Left lung (tissue), 4 donors: ENCODE measurements at regions not wholly inside any gene's neighbourhood (a gene's known extent, or its start where the extent isn't known, plus 50 kb on each side); places are given as distances from the start of the nearest gene placed in this dataset.

Experiments used
- ATAC-seq: fragments of 200-7000 bp; cut with Tn5 transposase; one replicate; pipeline ENCODE4 v1.9.1; 2020; ENCODE audit warnings: moderate library complexity
- DNase-seq, 4 donors: peaks; one replicate each; pipeline ENCODE4 v3.0.0-alpha.2; 2013 to 2020
- H3K27ac ChIP-seq, 2 donors: fragments of 200-600 bp; sonication (generic) in 1 of 2; one replicate each; pipeline versions ENCODE4 v1.5.0 to v1.8.0; 2020 to 2021
- H3K27me3 ChIP-seq, 2 donors: fragments of 200-600 bp; sonication (generic) in 1 of 2; one replicate each; pipeline versions ENCODE4 v1.5.0 to v1.8.0; 2020 to 2021
- H3K36me3 ChIP-seq, 2 donors: fragments of 200-600 bp; sonication (generic) in 1 of 2; one replicate each; pipeline versions ENCODE4 v1.5.0 to v1.8.0; 2020 to 2021
- H3K4me1 ChIP-seq, 2 donors: fragments of 200-600 bp; one replicate each; pipeline ENCODE4 v1.8.0; 2021
- H3K4me3 ChIP-seq, 2 donors: fragments of 200-600 bp; sonication (generic) in 1 of 2; one replicate each; pipeline versions ENCODE4 v1.5.0 to v1.8.0; 2020 to 2021; ENCODE audit warnings: mild to moderate bottlenecking in 1 of 2
- H3K9me3 ChIP-seq, 2 donors: fragments of 200-600 bp; sonication (generic) in 1 of 2; one replicate each; pipeline versions ENCODE4 v1.5.0 to v1.8.0; 2020 to 2021
- CTCF ChIP-seq, 2 donors: fragments of 200-600 bp; sonication (generic) in 1 of 2; IDR thresholded peaks; one replicate each; pipeline versions ENCODE4 v1.5.0 to v1.8.0; 2021; ENCODE audit warnings: antibody characterized with exemption in 2 of 2
- intact Hi-C, 2 donors: fragments of 100-400 bp; cut with DNase I; formaldehyde crosslinking; loops; one replicate each; pipeline versions ENCODE4 v1.11.2 to v1.14.2; 2022
- donor health status: DM: no; HTN: yes; CAD: no.
- donor health status: DM: no; HTN: no; CAD: no.

GRCh38 chr1:113219377-113219776 is 146.4 kb downstream of the LRIG2 start:
- no peak for TF ChIP-seq CTCF (IDR thresholded peaks at IDR 0.05)
- H3K4me3 ChIP-seq, result no peak overlapping the region
- H3K27me3 ChIP-seq, result no peaks in the 10 kb centered on the region
- intact Hi-C loops, result no loop called here
- no peaks in the 10 kb centered on the region for H3K36me3 ChIP-seq
- no peak overlapping the region for H3K27ac ChIP-seq
- H3K4me1 ChIP-seq, result no peaks in the 10 kb centered on the region
- ATAC-seq (no peak), DNase-seq (no peak)
- H3K9me3 ChIP-seq, result peaks cover 0 to 5% of the 10 kb centered on the region in 2 donors

DNA sequence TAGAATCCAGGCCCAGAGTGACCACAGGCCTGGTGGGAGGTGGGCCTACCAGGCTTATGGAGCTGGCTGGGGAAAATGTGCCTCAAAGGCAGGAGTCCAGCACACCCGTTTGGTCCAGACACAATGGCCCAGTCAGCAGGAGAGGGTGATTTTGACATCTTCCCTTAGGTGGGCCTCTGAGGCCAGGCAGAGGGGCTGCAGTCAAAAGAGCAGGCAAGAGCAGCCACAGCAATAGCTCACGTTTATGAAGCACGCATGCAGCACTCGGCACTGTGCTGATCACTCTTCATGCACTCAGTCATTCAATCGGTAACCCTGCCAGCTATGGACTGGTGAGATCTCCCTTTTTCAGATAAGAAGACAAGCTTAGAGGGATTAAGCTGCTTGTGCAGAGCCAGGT is 146.8 kb downstream of the LRIG2 start:
- Histone ChIP-seq H3K4me1 (no peaks in the 10 kb centered on the region), H3K27me3 (no peaks in the 10 kb centered on the region), H3K9me3 (peaks cover 0 to 3% of the 10 kb centered on the region in 2 donors), H3K36me3 (no peaks in the 10 kb centered on the region), H3K4me3 (no peak overlapping the region), H3K27ac (no peak overlapping the region)
- ATAC-seq, result no peak
- no peak for DNase-seq
- TF ChIP-seq CTCF (IDR thresholded peaks at IDR 0.05), result no peak
- intact Hi-C loops, result no loop called here

DNA sequence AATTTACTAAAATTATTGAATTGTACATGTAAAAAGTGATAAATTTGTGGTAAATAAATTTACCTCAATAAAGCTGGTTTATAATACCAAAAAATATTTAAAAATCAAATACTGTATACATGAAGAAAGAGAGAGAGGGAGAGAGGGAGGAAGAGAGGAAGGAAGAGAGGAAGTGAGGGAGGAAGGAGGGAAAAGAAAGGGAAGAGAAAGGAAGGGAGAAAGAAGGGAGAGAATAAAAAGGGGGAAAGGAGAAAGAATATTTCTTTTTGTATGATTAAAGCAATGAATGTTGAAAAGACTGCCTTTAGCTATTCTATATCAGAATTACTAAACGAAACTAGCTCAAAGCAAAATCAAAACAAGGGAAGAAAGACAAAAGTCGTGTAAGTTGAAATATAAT is 150.0 kb downstream of the LRIG2 start:
- H3K27me3 ChIP-seq, result no peaks in the 10 kb centered on the region
- ATAC-seq, result no peak
- H3K9me3 ChIP-seq, result no peaks in the 10 kb centered on the region
- DNase-seq, result no peak
- H3K4me1 ChIP-seq, result no peaks in the 10 kb centered on the region
- intact Hi-C loops, result no loop called here
- no peaks in the 10 kb centered on the region for H3K36me3 ChIP-seq
- no peak overlapping the region for H3K4me3 ChIP-seq
- no peak for TF ChIP-seq CTCF (IDR thresholded peaks at IDR 0.05)
- no peak overlapping the region for H3K27ac ChIP-seq

DNA sequence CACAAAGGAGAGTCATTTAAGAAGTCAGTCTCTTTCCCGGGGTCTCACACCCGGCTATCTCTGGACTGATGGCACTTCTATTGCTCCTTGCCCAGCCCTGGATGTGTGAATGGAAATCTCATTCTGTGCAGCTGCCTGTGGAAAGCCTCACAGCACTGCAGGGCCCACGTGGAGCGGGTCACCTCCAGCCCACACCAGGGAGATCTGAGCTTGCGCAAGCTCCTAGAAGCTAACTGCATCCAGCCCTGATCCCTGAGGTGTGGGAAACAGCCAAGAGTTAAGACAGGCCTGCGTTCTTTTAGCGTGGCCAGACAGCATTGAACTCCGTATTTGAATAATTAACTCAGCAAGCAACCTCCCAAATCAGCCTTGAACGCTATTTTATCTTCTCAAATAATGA is 150.5 kb downstream of the LRIG2 start:
- intact Hi-C loops, result no loop called here
- no peaks in the 10 kb centered on the region for H3K27me3 ChIP-seq
- H3K9me3 ChIP-seq, result no peaks in the 10 kb centered on the region
- no peak for DNase-seq
- no peaks in the 10 kb centered on the region for H3K4me1 ChIP-seq
- TF ChIP-seq CTCF (IDR thresholded peaks at IDR 0.05), result no peak
- no peak overlapping the region for H3K4me3 ChIP-seq
- no peaks in the 10 kb centered on the region for H3K36me3 ChIP-seq
- peak; percentile 77 for ATAC-seq
- H3K27ac ChIP-seq, result no peak overlapping the region

DNA sequence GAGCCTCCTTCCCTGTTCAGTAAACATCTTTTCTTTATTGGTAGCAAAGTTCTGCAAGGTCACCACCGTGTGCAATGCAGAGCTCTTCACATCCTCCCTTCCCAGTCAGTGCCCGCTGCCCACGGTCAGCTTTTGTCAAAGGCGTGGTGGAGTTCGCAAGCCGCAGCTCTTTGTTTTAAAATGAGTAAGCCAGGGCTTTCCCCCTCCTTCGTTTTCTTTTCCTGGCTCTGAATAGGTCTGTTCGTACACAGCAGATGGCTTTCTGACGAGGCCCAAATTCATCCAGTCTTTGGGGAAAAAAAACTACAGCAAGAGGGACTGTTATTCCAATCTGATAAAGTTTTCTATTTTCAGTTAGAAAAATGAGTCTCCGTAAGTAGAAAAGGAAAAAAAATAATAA is 153.2 kb downstream of the LRIG2 start:
- H3K27me3 ChIP-seq, result no peaks in the 10 kb centered on the region
- ATAC-seq (no peak), DNase-seq (no peak)
- TF ChIP-seq CTCF (IDR thresholded peaks at IDR 0.05), result no peak
- no peak overlapping the region for H3K27ac ChIP-seq
- H3K4me1 ChIP-seq, result no peaks in the 10 kb centered on the region
- H3K9me3 ChIP-seq, result no peaks in the 10 kb centered on the region
- H3K36me3 ChIP-seq, result no peaks in the 10 kb centered on the region
- no peak overlapping the region for H3K4me3 ChIP-seq
- intact Hi-C loops, result no loop called here
